CD4-positive, alpha-beta T cell (primary cell): ENCODE measurements at regions not wholly inside any gene's neighbourhood (a gene's known extent, or its start where the extent isn't known, plus 50 kb on each side); places are given as distances from the start of the nearest gene placed in this dataset.

Source experiments
- ATAC-seq: fragments of 200-7000 bp; cut with Tn5 transposase; one replicate; pipeline ENCODE4 v1.10.0; 2022; ENCODE audit warnings: mild to moderate bottlenecking; ENCODE audit not compliant: poor library complexity
- CTCF ChIA-PET: fragments of 350-600 bp; sonication (Branson Sonifier 250); formaldehyde crosslinking; loops from one replicate; lab custom pipeline; 2021; ENCODE audit warnings: antibody characterized with exemption, inconsistent platforms; lab: Charles Lee
- POLR2A ChIA-PET: fragments of 350-600 bp; sonication (Branson Sonifier 250); formaldehyde crosslinking; loops from one replicate; lab custom pipeline; 2021; ENCODE audit warnings: antibody characterized with exemption, inconsistent platforms; lab: Charles Lee
- DNase-seq, 14 experiments: peaks; one replicate each; pipeline ENCODE4 v3.0.0-alpha.2; 2013 to 2020; ENCODE audit warnings: mixed read lengths in 2 of 14
- H3K27ac ChIP-seq, 2 donors: one replicate each; pipeline versions ENCODE4 v1.5.1 to v1.7.0; 2013; ENCODE audit warnings: low read length in 2 of 2, low read depth in 1 of 2, mild to moderate bottlenecking in 1 of 2
- H3K27me3 ChIP-seq, 2 experiments: 1 replicate in 1 of 2; 2 replicates in 1 of 2; pipeline versions ENCODE4 v1.6.1 to v1.7.0; 2013; ENCODE audit warnings: low read length in 2 of 2, control low read depth in 1 of 2, mild to moderate bottlenecking in 1 of 2, moderate library complexity in 1 of 2; ENCODE audit not compliant: insufficient read depth in 2 of 2, control insufficient read depth in 1 of 2
- H3K36me3 ChIP-seq: one replicate; pipeline ENCODE4 v1.6.1; 2013; ENCODE audit warnings: low read length, control low read depth; ENCODE audit not compliant: insufficient read depth
- H3K4me1 ChIP-seq: one replicate; pipeline ENCODE4 v1.6.1; 2013; ENCODE audit warnings: low read length, control low read depth; ENCODE audit not compliant: insufficient read depth
- H3K4me3 ChIP-seq: one replicate; pipeline ENCODE4 v1.5.1; 2013; ENCODE audit warnings: mild to moderate bottlenecking, low read length, moderate library complexity
- H3K9me3 ChIP-seq, 2 experiments: 1 replicate in 1 of 2; 2 replicates in 1 of 2; pipeline versions ENCODE4 v1.6.1 to v1.7.0; 2013; ENCODE audit warnings: low read length in 2 of 2, mild to moderate bottlenecking in 2 of 2, control low read depth in 1 of 2, moderate library complexity in 1 of 2; ENCODE audit not compliant: control insufficient read depth in 1 of 2, insufficient read depth in 1 of 2
- H3K27ac Mint-ChIP-seq: one replicate; pipeline ENCODE4 v1.8.0; 2020; ENCODE audit warnings: mixed read lengths
- H3K27me3 Mint-ChIP-seq: one replicate; pipeline ENCODE4 v1.8.0; 2021; ENCODE audit warnings: mixed read lengths
- H3K36me3 Mint-ChIP-seq: one replicate; pipeline ENCODE4 v1.8.0; 2021; ENCODE audit warnings: low read depth, mixed read lengths
- H3K4me1 Mint-ChIP-seq: one replicate; pipeline ENCODE4 v1.8.0; 2021; ENCODE audit warnings: low read depth, mixed read lengths
- H3K4me3 Mint-ChIP-seq: one replicate; pipeline ENCODE4 v1.8.0; 2020; ENCODE audit warnings: mild to moderate bottlenecking, mixed read lengths
- H3K9me3 Mint-ChIP-seq: one replicate; pipeline ENCODE4 v1.8.0; 2020; ENCODE audit warnings: mixed read lengths
- CTCF ChIP-seq: fragments of 200-600 bp; IDR thresholded peaks from one replicate; pipeline ENCODE4 v1.8.0; 2022; ENCODE audit warnings: antibody characterized with exemption, mild to moderate bottlenecking
- intact Hi-C, 2 experiments: fragments of 100-400 bp; cut with DNase I in 1 of 2; cut with micrococcal nuclease in 1 of 2; formaldehyde crosslinking; loops; one replicate each; pipeline versions ENCODE4 v1.15.1 to v1.9.0; 2023 to 2025; cut with DNase I, micrococcal nuclease

DNA sequence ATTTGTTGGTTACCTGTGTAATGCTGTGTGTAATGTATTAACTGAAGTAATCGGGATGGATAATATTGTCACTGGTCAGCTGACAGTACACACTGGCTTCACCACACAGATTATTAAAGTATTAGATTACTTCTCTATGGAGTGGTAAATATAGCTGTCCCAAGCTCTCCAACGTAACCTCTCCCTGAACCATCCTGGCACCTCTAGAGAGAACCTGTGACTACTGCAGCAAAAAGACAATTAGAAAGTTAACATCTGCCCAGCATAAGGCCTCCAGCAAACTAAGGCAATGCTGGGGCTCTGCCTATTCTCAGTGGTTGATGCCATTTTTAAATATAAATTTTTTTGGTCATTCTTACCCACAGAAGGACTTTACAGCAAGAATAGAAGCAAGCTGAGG, 351.3 kb downstream of the GPD2 start:
- Mint-ChIP-seq H3K4me1 (no peaks in the 10 kb centered on the region), H3K27ac (no peak overlapping the region), H3K36me3 (no peaks in the 10 kb centered on the region), H3K4me3 (no peak overlapping the region), H3K27me3 (no peaks in the 10 kb centered on the region), H3K9me3 (no peaks in the 10 kb centered on the region)
- DNase-seq (no peak), ATAC-seq (no peak)
- no peaks in the 10 kb centered on the region for H3K27me3 ChIP-seq
- intact Hi-C loops = no loop called here
- ChIA-PET CTCF (interaction anchor here (0.7 kb wide), 1 partner anchor 195 kb away, joined by 4 read pairs; no protein-coding TSS in a partner anchor), POLR2A (no interaction called here)
- H3K4me1 ChIP-seq = no peaks in the 10 kb centered on the region
- no peaks in the 10 kb centered on the region for H3K36me3 ChIP-seq
- no peak overlapping the region for H3K27ac ChIP-seq
- H3K4me3 ChIP-seq = no peak overlapping the region
- H3K9me3 ChIP-seq = no peaks in the 10 kb centered on the region
- TF ChIP-seq CTCF = no peak

- Histone ChIP-seq H3K4me3 (no peak overlapping the region), H3K36me3 (no peaks in the 10 kb centered on the region), H3K4me1 (no peaks in the 10 kb centered on the region), H3K27ac (no peak overlapping the region), H3K27me3 (no peaks in the 10 kb centered on the region), H3K9me3 (no peaks in the 10 kb centered on the region)
- DNase-seq (no peak), ATAC-seq (no peak)
- no peaks in the 10 kb centered on the region for H3K27me3 Mint-ChIP-seq
- H3K36me3 Mint-ChIP-seq = no peaks in the 10 kb centered on the region
- ChIA-PET POLR2A (no interaction called here), CTCF (no interaction called here)
- intact Hi-C loops = no loop called here
- no peaks in the 10 kb centered on the region for H3K9me3 Mint-ChIP-seq
- H3K4me3 Mint-ChIP-seq = no peak overlapping the region
- H3K4me1 Mint-ChIP-seq = no peaks in the 10 kb centered on the region
- TF ChIP-seq CTCF = no peak
- no peak overlapping the region for H3K27ac Mint-ChIP-seq
These were observed 354.3 kb downstream of the GPD2 start for GRCh38 chr2:156790343-156791037.

- TF ChIP-seq CTCF = no peak
- Histone ChIP-seq H3K4me3 (no peak overlapping the region), H3K27ac (no peak overlapping the region), H3K27me3 (no peaks in the 10 kb centered on the region), H3K9me3 (no peaks in the 10 kb centered on the region), H3K4me1 (no peaks in the 10 kb centered on the region), H3K36me3 (no peaks in the 10 kb centered on the region)
- DNase-seq = no peak
- ChIA-PET CTCF (no interaction called here), POLR2A (no interaction called here)
- Mint-ChIP-seq H3K4me3 (no peak overlapping the region), H3K36me3 (no peaks in the 10 kb centered on the region), H3K9me3 (no peaks in the 10 kb centered on the region), H3K27me3 (no peaks in the 10 kb centered on the region), H3K4me1 (no peaks in the 10 kb centered on the region), H3K27ac (no peak overlapping the region)
- ATAC-seq = no peak
- intact Hi-C loops = no loop called here
These were observed 356.2 kb downstream of the GPD2 start for GRCh38 chr2:156792242-156792840.
